Epithelial cell of esophagus (primary cell): ENCODE measurements at regions not wholly inside any gene's neighbourhood (a gene's known extent, or its start where the extent isn't known, plus 50 kb on each side); places are given as distances from the start of the nearest gene placed in this dataset.

Experiments
- DNase-seq: peaks from one replicate; pipeline ENCODE4 v3.0.0; 2010; ENCODE audit warnings: low read depth
- H3K4me3 ChIP-seq: 2 replicates; pipeline ENCODE4 v1.5.1; 2011; ENCODE audit warnings: mild to moderate bottlenecking, low read length, control low read depth
- TF ChIP-seq, protein P1 (sequence below): IDR thresholded peaks from 2 replicates; pipeline ENCODE4 v1.5.1; 2011; ENCODE audit warnings: low read depth, mild to moderate bottlenecking, low read length, control low read depth, inconsistent platforms; ENCODE audit not compliant: insufficient read depth; ENCODE audit errors: missing control alignments

DNA sequence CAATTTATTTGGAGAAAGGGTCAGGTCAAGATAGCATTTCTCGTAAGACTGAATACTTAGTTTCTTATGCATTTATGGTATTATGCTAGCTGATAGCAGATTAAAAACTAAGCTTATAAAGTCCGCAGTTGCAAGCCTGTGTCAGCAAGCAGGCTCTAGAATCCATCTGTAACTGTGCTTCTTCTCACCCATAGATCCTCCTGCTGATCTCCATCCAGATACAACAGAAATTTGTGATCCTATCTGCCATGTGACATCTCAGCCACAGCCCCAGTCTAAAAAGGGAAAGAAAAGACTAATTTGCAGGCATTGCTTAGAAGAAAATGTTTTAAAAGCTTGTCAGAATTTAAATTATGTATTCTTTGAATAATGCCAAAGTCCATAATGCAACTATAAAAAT is 265.4 kb upstream of the CCDC54 start:
- TF ChIP-seq, protein P1, sequence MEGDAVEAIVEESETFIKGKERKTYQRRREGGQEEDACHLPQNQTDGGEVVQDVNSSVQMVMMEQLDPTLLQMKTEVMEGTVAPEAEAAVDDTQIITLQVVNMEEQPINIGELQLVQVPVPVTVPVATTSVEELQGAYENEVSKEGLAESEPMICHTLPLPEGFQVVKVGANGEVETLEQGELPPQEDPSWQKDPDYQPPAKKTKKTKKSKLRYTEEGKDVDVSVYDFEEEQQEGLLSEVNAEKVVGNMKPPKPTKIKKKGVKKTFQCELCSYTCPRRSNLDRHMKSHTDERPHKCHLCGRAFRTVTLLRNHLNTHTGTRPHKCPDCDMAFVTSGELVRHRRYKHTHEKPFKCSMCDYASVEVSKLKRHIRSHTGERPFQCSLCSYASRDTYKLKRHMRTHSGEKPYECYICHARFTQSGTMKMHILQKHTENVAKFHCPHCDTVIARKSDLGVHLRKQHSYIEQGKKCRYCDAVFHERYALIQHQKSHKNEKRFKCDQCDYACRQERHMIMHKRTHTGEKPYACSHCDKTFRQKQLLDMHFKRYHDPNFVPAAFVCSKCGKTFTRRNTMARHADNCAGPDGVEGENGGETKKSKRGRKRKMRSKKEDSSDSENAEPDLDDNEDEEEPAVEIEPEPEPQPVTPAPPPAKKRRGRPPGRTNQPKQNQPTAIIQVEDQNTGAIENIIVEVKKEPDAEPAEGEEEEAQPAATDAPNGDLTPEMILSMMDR: no peak
- no peak for DNase-seq
- H3K4me3 ChIP-seq: no peak overlapping the region

DNA sequence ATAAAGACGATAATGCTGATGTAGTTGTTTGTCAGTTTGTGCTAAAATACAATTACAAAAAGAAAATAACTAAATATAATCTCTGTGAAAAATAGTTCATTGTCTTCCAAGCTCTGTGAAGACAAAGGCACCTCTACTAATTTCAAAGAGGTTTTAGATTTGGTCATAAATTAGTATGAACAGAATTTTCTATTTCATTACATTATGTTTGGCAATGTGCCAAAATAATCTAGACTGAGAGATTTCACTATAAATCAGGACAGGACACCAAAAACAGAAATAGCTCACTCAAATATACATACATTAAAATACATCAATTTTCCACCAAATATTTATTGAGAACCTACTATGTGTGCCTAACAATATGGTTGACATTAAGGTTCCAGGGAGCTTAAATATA is 264.9 kb upstream of the CCDC54 start:
- H3K4me3 ChIP-seq: no peak overlapping the region
- DNase-seq: no peak
- TF ChIP-seq, protein P1: no peak

DNA sequence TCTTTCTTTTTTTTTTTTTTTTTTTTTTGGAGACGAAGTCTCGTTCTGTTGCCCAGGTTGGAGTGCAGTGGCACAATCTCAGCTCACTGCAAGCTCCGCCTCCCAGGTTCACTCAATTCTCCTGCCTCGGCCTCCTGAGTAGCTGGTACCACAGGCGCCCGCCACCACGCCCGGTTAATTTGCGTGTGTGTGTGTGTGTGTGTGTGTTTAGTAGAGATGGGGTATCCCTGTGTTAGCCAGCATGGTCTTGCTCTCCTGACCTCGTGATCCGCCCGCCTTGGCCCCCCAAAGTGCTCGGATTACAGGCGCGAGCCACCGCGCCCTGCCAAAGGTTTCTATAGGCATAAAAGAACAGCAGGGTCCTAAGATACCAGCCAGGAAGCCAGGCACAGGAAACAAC is 261.0 kb upstream of the CCDC54 start:
- no peak overlapping the region for H3K4me3 ChIP-seq
- no peak for DNase-seq
- TF ChIP-seq, protein P1: no peak

DNA sequence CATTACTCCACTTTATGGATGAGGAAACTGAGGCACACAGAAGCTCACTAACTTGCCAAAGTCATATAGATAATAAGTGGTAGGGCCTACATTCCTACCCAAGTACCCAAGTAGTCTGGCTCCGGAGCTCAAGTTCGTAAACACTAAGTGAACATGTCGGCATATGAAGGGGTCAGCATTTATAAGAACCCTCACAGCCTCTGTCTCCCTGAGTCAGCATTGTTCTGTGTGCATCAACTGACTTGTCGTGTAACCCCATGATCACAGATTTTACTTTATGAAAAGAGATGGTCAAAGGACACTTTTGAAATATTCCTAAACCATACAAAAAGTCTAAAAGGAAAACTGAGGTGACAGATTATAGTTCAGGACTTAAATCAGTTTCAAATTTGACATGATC is 260.1 kb upstream of the CCDC54 start:
- no peak overlapping the region for H3K4me3 ChIP-seq
- no peak for DNase-seq
- TF ChIP-seq, protein P1: no peak

DNA sequence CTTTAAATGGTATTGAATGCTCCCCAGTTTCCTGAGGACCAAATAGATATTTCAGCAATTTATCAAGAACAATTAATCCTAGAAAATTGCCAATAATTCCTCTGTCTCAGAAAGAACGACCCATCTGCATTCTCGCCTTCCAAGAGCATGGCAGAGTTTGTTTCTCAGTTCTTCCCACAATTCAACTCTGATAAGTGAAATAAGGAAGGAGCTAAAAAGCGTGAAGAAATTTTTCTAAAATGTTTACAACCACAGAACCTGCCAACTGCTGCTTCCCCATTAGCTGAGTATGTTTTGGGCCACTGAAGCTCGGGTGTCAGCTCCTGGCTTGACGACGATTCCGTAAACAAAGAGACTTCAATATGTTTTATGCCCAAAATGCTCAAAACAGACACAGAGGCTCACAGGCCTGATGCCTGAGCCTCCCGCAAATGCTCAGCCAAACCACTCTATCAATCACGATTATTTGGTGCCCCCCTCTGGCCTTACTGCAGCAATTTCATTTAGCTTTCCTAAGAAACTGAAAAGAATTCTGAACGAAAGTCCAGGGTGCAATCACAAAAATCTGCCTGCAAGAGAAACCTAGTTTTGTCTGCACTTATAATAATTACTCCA is 259.2 kb upstream of the CCDC54 start:
- peak; percentile 67 for DNase-seq
- TF ChIP-seq, protein P1: peak; percentile 47

DNA sequence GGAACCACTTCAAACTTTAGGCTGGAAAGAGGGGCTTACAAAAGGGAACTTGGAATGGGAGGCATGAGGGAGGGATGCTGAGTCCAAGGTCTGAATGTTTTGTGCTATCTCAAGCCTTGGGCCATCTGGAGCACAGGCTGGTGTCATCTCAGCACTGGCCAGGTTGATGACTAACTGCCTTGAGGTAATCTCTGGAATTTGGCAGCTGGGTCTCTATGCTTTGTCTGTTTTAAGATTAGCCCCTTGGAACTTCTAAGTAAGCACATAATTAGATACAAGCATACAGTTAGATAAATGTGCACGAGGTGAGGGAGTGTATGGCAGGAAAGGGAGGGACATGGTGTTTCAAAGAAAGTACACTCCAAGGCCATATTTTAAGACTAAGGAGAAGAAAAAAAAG is 252.4 kb upstream of the CCDC54 start:
- TF ChIP-seq, protein P1: no peak
- DNase-seq: peak; percentile 44
- no peak overlapping the region for H3K4me3 ChIP-seq

More for the DNA sequence above, 259.2 kb upstream of the CCDC54 start:
- no peak overlapping the region for H3K4me3 ChIP-seq

DNA sequence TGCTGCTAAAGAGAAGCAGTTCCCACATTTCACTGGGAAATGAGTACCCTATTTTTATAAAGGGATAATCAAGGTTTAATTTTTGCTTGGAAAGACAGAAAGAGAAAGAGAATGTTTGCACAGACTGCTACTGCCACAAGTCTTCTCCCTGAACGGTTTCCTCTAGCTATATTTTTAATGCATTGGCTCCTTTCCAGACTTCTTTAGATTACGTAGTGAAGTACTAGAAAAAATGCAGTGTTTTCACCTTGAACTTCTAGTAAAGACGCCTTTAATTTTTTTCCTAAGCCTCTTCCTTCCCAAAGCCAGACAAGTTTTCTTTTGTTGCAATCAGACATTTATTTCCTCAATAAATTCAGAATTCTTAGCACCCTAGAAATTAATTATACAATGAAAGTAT is 248.3 kb upstream of the CCDC54 start:
- TF ChIP-seq, protein P1: no peak
- DNase-seq: no peak
- H3K4me3 ChIP-seq: no peak overlapping the region
